Activated CD4-positive, alpha-beta T cell treated with anti-CD3 and anti-CD28 coated beads, Interleukin-2, amount 10 ng/mL, durations not matched to agents 24 days and 14 days (primary cell): ENCODE measurements at regions not wholly inside any gene's neighbourhood (a gene's known extent, or its start where the extent isn't known, plus 50 kb on each side); places are given as distances from the start of the nearest gene placed in this dataset.
"Not testable (repeated sequence)": the region's sequence is repeated elsewhere in the genome, so short reads cannot be mapped to it uniquely, and the experiment has no call there.

Experiments used
- DNase-seq: peaks from one replicate; pipeline ENCODE4 v3.0.0; 2022
- H3K27ac Mint-ChIP-seq: one replicate; pipeline ENCODE4 v1.8.0; 2022; ENCODE audit warnings: mild to moderate bottlenecking, mixed read lengths
- H3K27me3 Mint-ChIP-seq: one replicate; pipeline ENCODE4 v1.8.0; 2022; ENCODE audit warnings: mixed read lengths
- H3K36me3 Mint-ChIP-seq: one replicate; pipeline ENCODE4 v1.8.0; 2022; ENCODE audit warnings: low read depth, mild to moderate bottlenecking, mixed read lengths
- H3K4me1 Mint-ChIP-seq: one replicate; pipeline ENCODE4 v1.8.0; 2021; ENCODE audit warnings: mixed read lengths
- H3K4me3 Mint-ChIP-seq: one replicate; pipeline ENCODE4 v1.8.0; 2022; ENCODE audit warnings: mild to moderate bottlenecking, moderate library complexity, mixed read lengths
- H3K9me3 Mint-ChIP-seq: one replicate; pipeline ENCODE4 v1.8.0; 2021; ENCODE audit warnings: mixed read lengths
- intact Hi-C: fragments of 100-400 bp; cut with micrococcal nuclease; formaldehyde crosslinking; loops from one replicate; pipeline ENCODE4 v1.15.1; 2023

DNA sequence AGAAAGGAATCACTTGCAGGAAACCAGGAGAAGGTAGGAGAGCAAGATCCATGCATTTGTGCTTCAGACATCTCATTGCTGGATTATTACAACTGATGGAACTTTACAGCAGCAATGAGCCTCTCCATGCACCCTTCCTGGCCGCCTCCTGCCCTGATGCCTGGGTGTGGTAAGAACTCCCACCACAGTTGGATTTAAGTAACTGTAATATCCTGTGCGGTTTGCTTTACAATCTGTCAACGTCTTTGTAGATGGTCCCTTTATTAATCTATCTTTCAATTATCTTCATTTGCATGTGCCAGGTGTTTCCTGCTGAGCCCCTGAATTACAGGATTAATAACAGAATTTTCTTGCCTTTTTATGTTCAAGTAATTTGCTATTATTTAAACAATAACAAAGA, 1300.5 kb upstream of the TMEM132C start:
- DNase-seq, result no peak
- Mint-ChIP-seq H3K27ac (no peak overlapping the region), H3K27me3 (no peaks in the 10 kb centered on the region), H3K36me3 (no peaks in the 10 kb centered on the region), H3K4me1 (no peaks in the 10 kb centered on the region), H3K4me3 (no peak overlapping the region), H3K9me3 (no peaks in the 10 kb centered on the region)
- intact Hi-C loops, result no loop called here

DNA sequence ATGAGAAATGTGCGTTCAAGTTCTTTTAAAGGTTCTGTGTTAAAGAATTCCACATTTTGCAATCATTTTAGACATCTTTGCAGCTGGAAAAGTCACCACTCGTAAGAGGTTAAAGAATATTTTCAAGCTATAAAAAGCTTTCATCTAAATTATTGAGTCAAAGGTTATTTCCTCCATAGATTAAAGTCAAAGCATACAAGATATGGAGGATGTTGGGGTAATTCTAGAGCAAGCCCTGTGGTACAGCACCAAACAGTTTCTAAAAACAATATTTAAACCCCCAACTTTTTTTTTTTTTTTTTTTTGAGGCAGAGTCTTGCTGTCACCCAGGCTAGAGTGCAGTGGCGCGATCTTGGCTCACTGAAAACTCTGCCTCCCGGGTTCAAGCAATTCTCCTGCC, 1299.8 kb upstream of the TMEM132C start:
- Mint-ChIP-seq H3K27ac (no peak overlapping the region), H3K27me3 (no peaks in the 10 kb centered on the region), H3K9me3 (no peaks in the 10 kb centered on the region), H3K4me1 (no peaks in the 10 kb centered on the region), H3K36me3 (no peaks in the 10 kb centered on the region), H3K4me3 (no peak overlapping the region)
- no peak for DNase-seq
- intact Hi-C loops, result no loop called here

DNA sequence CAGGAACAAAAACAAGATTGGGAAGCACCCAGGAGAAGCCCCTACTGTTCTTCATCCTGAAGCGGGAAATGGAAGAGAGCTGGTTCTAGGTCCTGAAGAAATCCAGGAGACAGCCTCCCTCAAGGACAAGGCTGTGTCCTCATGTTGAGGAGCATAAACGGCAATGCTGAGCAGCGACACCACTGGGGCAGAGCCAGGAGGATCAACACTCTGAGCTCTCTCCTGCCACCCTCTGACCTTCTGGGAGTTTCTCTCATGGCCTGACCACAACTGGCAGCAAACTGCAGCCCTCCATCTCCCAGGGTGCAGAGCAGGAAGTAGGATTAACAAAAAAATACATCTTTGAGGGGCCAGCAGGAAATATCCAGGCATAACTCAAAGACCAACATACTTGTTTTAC, 1292.2 kb upstream of the TMEM132C start:
- Mint-ChIP-seq H3K9me3 (no peaks in the 10 kb centered on the region), H3K4me3 (no peak overlapping the region), H3K27me3 (no peaks in the 10 kb centered on the region), H3K4me1 (no peaks in the 10 kb centered on the region), H3K27ac (no peak overlapping the region), H3K36me3 (no peaks in the 10 kb centered on the region)
- intact Hi-C loops, result no loop called here
- no peak for DNase-seq

DNA sequence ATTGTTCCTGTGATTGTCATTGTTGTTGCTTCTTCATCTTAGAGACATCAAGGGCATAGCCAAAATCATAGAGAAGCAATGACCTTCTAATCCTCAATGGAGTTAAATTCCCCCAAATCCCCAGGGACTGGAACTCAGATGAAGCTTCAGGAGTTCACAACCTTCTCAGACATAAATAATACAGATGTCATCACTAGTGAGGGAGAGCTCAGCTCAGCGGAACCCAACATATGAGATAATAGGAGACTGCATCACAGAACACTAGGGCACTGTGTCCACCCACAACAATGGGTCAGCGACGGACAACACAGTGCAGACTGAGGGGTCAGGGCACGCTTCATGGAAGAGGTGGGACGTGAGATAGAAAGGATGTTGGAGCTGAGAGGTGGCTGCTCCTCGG, 1290.4 kb upstream of the TMEM132C start:
- Mint-ChIP-seq H3K4me1 (no peaks in the 10 kb centered on the region), H3K27ac (no peak overlapping the region), H3K27me3 (no peaks in the 10 kb centered on the region), H3K9me3 (peaks cover 4% of the 10 kb centered on the region), H3K36me3 (no peaks in the 10 kb centered on the region), H3K4me3 (no peak overlapping the region)
- intact Hi-C loops, result no loop called here
- DNase-seq, result no peak

DNA sequence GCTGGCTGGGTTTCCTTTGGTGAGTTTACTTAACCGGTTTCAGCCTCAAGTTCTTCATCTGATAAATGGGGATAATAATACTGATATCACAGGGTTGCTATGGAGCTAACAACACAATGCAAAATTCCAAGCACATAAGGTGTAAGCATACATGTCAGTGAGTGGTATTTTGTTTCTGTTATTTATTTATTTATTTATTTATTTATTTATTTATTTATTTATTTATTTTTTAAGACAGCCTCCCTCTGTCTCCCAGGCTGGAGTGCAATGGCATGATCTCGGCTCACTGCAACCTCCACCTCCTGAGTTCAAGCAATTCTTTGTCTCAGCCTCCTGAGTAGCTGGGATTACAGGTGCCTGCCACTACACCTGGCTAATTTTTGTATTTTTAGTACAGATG, 1287.4 kb upstream of the TMEM132C start:
- peaks cover 14% of the 10 kb centered on the region for H3K9me3 Mint-ChIP-seq

DNA sequence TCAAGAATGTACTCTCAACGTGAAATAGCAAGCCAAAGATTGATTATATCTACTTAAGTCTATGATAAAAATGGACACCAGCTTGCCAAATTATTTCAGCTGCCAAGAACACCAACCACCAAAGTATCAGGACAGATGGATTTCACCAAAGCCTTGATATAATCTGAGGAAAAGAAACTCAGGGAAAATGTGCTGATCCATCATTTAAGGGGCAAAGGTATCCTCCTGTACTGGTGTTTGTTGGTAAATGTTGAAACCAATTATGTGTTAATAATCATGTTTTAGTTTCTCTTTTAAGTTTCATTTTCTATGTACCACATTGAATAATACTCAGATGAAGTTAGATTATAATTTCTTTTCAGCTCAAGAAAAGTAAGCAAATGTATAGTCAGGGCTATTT, 1284.3 kb upstream of the TMEM132C start:
- H3K9me3 Mint-ChIP-seq, result peaks cover 21% of the 10 kb centered on the region
- no peaks in the 10 kb centered on the region for H3K36me3 Mint-ChIP-seq
- H3K4me1 Mint-ChIP-seq, result no peaks in the 10 kb centered on the region
- no peak for DNase-seq
- H3K27me3 Mint-ChIP-seq, result no peaks in the 10 kb centered on the region
- no peak overlapping the region for H3K4me3 Mint-ChIP-seq
- intact Hi-C loops, result no loop called here
- no peak overlapping the region for H3K27ac Mint-ChIP-seq

More for the DNA sequence above, 1287.4 kb upstream of the TMEM132C start:
- H3K36me3 Mint-ChIP-seq, DNase-seq, H3K27ac Mint-ChIP-seq, H3K4me3 Mint-ChIP-seq, intact Hi-C loops, H3K27me3 Mint-ChIP-seq, H3K4me1 Mint-ChIP-seq: not testable (repeated sequence)

DNA sequence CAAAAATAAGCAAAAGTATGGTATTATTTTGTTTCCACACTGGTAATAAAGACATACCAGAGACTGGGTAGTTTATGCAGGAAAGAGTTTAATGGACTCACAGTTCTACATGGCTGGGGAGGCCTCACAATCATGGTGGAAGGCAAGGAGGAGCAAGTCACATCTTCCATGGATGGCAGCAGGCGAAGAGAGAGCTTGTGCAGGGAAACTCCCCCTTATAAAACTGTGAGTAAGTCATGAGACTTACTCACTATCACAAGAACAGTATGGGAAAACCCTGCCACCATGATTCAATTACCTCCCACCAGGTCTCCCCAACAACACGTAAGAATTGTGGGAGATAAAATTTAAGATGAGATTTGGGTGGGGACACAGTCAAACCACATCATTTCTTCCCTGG, 1283.2 kb upstream of the TMEM132C start:
- H3K27ac Mint-ChIP-seq, H3K4me1 Mint-ChIP-seq, DNase-seq, H3K27me3 Mint-ChIP-seq, intact Hi-C loops, H3K4me3 Mint-ChIP-seq, H3K36me3 Mint-ChIP-seq: not testable (repeated sequence)
- peaks cover 21% of the 10 kb centered on the region for H3K9me3 Mint-ChIP-seq

DNA sequence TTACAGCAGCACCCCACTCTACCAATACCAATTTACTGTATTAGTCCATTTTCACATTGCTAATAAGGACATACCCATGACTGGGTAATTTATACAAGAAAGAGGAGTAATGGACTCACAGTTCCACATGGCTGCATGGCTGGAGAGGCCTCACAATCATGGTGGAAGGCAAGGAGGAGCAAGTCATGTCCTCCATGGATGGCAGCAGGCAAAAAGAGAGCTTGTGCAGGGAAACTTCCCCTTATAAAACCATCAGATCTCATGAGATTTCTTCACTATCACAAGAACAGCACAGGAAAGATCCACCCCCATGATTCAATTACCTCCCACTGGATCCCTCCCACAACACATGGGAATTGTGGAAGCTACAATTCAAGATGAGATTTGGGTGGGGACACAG, 1281.3 kb upstream of the TMEM132C start:
- H3K27ac Mint-ChIP-seq, H3K27me3 Mint-ChIP-seq, H3K4me3 Mint-ChIP-seq, H3K4me1 Mint-ChIP-seq, DNase-seq, intact Hi-C loops, H3K36me3 Mint-ChIP-seq: not testable (repeated sequence)
- peaks cover 21% of the 10 kb centered on the region for H3K9me3 Mint-ChIP-seq

DNA sequence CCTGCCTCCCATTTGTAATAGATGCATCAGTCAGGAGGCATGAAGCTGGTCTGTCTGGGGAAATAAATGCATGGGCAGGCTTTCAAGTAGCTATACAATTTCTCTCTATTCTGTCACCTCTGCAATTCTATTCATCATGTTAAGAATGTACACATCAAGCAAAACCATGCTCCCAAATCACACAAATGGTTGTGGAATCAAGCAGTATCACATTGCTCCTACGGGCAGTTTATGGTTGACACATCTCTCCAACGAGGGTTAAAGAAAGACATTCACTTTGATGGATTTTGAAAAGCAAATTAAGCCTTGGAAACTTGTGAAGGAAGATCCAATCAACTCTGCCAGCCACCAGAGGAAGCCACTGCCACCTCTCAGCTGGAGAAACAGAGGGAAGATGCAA, 1277.4 kb upstream of the TMEM132C start:
- intact Hi-C loops, result no loop called here
- DNase-seq, result no peak
- H3K27ac Mint-ChIP-seq, result no peak overlapping the region
- H3K4me3 Mint-ChIP-seq, result no peak overlapping the region
- no peaks in the 10 kb centered on the region for H3K4me1 Mint-ChIP-seq
- H3K9me3 Mint-ChIP-seq, result peaks cover 7% of the 10 kb centered on the region
- no peaks in the 10 kb centered on the region for H3K36me3 Mint-ChIP-seq
- no peaks in the 10 kb centered on the region for H3K27me3 Mint-ChIP-seq

DNA sequence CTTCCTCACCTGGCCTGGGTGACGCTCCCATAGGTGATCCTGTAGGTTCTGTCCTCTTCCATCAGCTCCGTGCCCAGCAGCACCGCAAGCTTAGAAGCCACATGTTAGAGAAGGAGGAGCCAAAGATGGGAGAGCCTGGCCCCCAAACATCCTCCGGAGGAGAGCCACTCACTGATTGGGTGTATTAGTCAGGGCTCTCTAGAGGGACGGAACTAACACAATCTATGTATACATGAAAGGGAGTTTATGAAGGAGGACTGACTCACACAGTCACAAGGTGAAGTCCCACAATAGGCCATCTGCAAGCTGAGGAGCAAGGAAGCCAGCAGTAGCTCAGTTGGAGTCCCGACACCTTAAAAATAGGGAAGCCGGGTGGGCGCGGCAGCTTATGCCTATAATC, 1273.1 kb upstream of the TMEM132C start:
- DNase-seq, result no peak
- no peaks in the 10 kb centered on the region for H3K9me3 Mint-ChIP-seq
- no peak overlapping the region for H3K27ac Mint-ChIP-seq
- H3K4me3 Mint-ChIP-seq, result no peak overlapping the region
- H3K4me1 Mint-ChIP-seq, result no peaks in the 10 kb centered on the region
- intact Hi-C loops, result no loop called here
- H3K36me3 Mint-ChIP-seq, result no peaks in the 10 kb centered on the region
- H3K27me3 Mint-ChIP-seq, result no peaks in the 10 kb centered on the region

DNA sequence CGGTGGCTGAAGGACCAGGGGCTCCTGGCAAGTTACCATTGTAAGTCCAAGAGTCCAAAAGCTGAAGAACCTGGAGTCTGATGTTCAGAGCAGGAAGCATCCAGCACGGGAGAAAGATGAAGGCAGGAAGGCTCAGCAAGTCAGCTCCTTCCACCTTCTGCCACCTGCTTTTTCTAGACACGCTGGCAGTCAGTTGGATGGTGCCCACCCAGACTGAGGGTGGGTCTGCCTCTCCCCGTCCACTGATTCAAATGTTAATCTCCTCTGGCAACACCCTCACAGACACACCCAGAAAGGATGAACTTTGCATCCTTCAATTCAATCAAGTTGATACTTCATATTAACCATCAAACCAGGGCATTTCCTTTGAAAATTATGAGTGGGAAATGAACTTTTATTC, 1272.4 kb upstream of the TMEM132C start:
- Mint-ChIP-seq H3K27ac (no peak overlapping the region), H3K27me3 (no peaks in the 10 kb centered on the region), H3K4me3 (no peak overlapping the region), H3K9me3 (peaks cover 4% of the 10 kb centered on the region), H3K36me3 (no peaks in the 10 kb centered on the region), H3K4me1 (no peaks in the 10 kb centered on the region)
- DNase-seq, result no peak
- intact Hi-C loops, result no loop called here

DNA sequence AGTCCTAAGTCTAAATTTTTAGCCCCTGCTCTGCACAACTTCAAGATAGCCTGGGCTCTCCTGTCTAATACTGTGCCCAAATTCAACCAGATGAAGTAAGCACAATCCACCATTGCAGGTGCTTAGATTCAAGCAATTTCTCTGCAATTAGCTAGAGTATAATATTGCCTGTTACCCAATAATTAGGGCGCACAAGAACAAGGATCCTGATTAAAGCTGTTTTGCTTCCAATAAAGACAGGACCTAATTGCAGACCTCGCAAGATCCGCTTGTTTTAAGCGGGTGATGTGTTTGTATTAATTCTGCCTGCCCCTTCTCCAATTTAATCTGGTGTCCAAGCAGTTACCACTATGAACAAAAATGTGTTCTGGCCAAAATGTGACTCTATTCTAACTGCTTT, 1268.9 kb upstream of the TMEM132C start:
- no peaks in the 10 kb centered on the region for H3K4me1 Mint-ChIP-seq
- no peaks in the 10 kb centered on the region for H3K27me3 Mint-ChIP-seq
- no peak for DNase-seq
- no peak overlapping the region for H3K27ac Mint-ChIP-seq
- H3K4me3 Mint-ChIP-seq, result no peak overlapping the region
- H3K9me3 Mint-ChIP-seq, result peaks cover 4% of the 10 kb centered on the region
- intact Hi-C loops, result no loop called here
- no peaks in the 10 kb centered on the region for H3K36me3 Mint-ChIP-seq

DNA sequence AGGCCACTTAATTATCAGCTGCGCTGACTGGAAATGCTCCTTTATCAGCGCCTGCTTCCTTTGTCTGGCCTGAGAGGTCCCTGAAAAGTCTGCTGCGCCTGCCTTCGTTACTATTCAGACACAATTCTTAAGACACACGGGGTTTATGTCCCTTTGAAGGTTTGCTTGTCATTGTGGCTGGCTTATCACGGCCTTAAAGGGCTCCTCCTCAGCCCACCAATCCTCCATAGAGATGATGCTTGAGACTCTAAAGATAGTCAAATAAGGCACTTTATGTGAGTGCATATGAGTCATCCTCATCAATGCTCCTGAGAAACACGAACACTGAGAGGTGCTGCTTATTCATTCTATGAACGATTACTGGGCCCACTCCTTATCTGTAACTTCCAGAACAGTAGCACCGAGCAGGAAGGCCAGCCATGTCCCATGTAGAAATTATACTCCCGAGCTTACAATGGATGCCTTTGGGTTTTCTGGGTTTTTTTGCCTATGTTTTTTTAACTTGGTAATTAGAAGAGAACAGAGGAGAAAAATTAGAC, 1268.2 kb upstream of the TMEM132C start:
- DNase-seq, result no peak
- H3K36me3 Mint-ChIP-seq, result no peaks in the 10 kb centered on the region
- no peak overlapping the region for H3K4me3 Mint-ChIP-seq
- intact Hi-C loops, result no loop called here
- H3K9me3 Mint-ChIP-seq, result peaks cover 4% of the 10 kb centered on the region
- no peak overlapping the region for H3K27ac Mint-ChIP-seq
- no peaks in the 10 kb centered on the region for H3K4me1 Mint-ChIP-seq
- H3K27me3 Mint-ChIP-seq, result no peaks in the 10 kb centered on the region

DNA sequence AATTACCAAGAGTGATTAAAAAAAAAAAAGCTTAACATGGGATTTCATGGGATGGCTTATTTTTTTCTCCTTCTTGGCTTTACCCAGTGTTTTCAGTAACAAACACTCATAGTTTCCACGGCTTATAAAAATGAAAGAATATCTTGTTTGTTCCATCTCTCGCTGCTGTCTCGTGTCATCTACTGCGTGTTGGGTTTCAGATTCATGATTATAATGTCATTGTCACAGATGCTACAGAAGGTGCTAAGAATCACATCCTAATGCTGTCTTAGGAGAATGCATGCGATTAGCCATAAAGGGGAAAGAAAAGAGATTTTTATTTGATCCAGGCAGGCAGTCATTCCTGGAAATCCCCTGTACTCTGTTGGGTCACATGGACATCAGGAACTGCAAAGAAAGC, 1267.6 kb upstream of the TMEM132C start:
- intact Hi-C loops, result no loop called here
- no peaks in the 10 kb centered on the region for H3K4me1 Mint-ChIP-seq
- H3K36me3 Mint-ChIP-seq, result no peaks in the 10 kb centered on the region
- no peak overlapping the region for H3K27ac Mint-ChIP-seq
- peaks cover 4% of the 10 kb centered on the region for H3K9me3 Mint-ChIP-seq
- no peaks in the 10 kb centered on the region for H3K27me3 Mint-ChIP-seq
- H3K4me3 Mint-ChIP-seq, result no peak overlapping the region
- no peak for DNase-seq

DNA sequence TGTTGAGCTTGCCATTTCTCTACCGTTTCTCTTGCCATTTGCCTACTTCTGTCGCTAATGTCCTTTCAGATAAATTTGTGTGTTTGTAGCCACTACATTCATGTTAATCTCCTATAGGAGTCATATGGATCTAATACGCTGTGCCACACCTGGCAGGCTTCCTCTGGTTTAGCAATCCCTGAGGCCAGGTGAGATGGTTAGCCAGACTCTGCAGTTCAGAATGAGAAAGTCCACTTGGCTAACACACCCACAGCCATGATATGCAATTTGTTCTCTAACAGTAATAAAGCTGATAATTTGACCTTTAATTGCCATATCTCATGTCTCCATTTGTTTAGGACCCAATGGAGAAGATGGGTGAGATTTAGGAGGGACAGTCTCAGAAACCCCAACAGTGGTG, 1261.6 kb upstream of the TMEM132C start:
- Mint-ChIP-seq H3K36me3 (no peaks in the 10 kb centered on the region), H3K4me1 (no peaks in the 10 kb centered on the region), H3K9me3 (no peaks in the 10 kb centered on the region)

More for the DNA sequence above, 1261.6 kb upstream of the TMEM132C start:
- intact Hi-C loops, result no loop called here
- H3K27me3 Mint-ChIP-seq, result no peaks in the 10 kb centered on the region
- H3K4me3 Mint-ChIP-seq, result no peak overlapping the region
- H3K27ac Mint-ChIP-seq, result no peak overlapping the region
- DNase-seq, result no peak
